BE2C (cell line): ENCODE measurements at regions not wholly inside any gene's neighbourhood (a gene's known extent, or its start where the extent isn't known, plus 50 kb on each side); places are given as distances from the start of the nearest gene placed in this dataset.

Source experiments
- DNase-seq: peaks from one replicate; pipeline ENCODE4 v3.0.0-alpha.2; 2020
- H3K27me3 ChIP-seq: fragments of 250-450 bp; sonication (Bioruptor Pico); 2 replicates; pipeline ENCODE4 v1.5.1; 2020; ENCODE audit warnings: mild to moderate bottlenecking
- H3K36me3 ChIP-seq: fragments of 250-450 bp; sonication (Bioruptor Pico); 2 replicates; pipeline ENCODE4 v1.5.1; 2020; ENCODE audit warnings: mild to moderate bottlenecking
- H3K4me1 ChIP-seq: fragments of 250-450 bp; sonication (Bioruptor Pico); 2 replicates; pipeline ENCODE4 v1.5.1; 2020
- H3K4me3 ChIP-seq: 2 replicates; pipeline ENCODE4 v1.5.1; 2011; ENCODE audit warnings: low read depth, low read length
- H3K9me3 ChIP-seq: fragments of 250-450 bp; sonication (Bioruptor Pico); 2 replicates; pipeline ENCODE4 v1.5.1; 2020
- TF ChIP-seq, protein P1 (sequence below): IDR thresholded peaks from 2 replicates; pipeline ENCODE4 v1.5.1; 2012; ENCODE audit warnings: mild to moderate bottlenecking, low read depth, low read length

DNA sequence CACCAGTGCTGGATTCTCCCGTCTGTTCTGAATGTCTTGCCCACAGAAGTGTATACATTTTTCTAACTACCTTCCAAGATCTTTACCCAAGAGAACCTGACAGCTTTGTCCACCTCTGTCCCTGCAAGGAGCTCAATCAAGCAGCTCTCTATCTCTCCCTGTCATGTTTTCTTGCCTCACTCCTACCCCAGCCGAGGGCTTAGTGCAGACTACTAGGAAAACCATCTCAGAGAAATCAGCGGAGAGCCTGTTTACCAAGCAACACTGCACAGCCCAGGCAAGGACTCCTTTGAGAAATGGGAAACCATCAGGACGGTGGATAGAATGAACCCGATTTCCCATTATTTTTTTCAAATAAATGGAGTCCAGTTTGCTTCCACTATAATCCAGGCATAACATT, 250.7 kb upstream of the JARID2 start:
- Histone ChIP-seq H3K4me3 (no peak overlapping the region), H3K36me3 (no peaks in the 10 kb centered on the region), H3K4me1 (no peaks in the 10 kb centered on the region), H3K9me3 (no peaks in the 10 kb centered on the region), H3K27me3 (no peaks in the 10 kb centered on the region)
- TF ChIP-seq, protein P1, sequence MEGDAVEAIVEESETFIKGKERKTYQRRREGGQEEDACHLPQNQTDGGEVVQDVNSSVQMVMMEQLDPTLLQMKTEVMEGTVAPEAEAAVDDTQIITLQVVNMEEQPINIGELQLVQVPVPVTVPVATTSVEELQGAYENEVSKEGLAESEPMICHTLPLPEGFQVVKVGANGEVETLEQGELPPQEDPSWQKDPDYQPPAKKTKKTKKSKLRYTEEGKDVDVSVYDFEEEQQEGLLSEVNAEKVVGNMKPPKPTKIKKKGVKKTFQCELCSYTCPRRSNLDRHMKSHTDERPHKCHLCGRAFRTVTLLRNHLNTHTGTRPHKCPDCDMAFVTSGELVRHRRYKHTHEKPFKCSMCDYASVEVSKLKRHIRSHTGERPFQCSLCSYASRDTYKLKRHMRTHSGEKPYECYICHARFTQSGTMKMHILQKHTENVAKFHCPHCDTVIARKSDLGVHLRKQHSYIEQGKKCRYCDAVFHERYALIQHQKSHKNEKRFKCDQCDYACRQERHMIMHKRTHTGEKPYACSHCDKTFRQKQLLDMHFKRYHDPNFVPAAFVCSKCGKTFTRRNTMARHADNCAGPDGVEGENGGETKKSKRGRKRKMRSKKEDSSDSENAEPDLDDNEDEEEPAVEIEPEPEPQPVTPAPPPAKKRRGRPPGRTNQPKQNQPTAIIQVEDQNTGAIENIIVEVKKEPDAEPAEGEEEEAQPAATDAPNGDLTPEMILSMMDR, result no peak
- DNase-seq, result no peak

DNA sequence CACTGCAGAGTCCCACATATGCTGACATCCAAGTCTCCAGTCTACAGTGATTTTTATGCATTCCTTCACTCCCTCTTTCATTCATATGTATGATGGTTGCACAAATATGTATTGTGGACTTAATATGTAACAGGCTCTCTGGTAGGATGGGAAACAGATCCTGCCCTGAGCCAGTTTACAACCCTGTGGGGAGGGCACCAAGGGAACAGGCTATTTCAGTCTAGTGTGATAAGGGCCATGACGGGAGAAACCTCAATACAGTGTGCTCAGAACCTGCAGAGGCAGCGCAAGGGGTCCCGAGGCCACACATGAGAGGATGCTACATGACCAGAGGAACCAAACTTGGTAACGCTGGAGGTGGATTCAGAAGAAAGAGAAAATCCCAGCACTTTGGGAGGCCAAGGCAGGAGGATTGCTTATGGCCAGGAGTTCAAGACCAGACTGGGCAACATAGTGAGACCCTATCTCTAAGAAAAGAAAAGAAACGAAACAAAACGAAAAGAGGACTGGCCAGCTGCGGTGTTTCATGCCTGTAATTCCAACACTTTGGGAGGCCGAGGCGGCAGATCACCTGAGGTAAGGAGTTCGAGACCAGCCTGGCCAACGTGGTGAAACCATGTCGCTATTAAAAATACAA, 249.8 kb upstream of the JARID2 start:
- no peaks in the 10 kb centered on the region for H3K4me1 ChIP-seq

DNA sequence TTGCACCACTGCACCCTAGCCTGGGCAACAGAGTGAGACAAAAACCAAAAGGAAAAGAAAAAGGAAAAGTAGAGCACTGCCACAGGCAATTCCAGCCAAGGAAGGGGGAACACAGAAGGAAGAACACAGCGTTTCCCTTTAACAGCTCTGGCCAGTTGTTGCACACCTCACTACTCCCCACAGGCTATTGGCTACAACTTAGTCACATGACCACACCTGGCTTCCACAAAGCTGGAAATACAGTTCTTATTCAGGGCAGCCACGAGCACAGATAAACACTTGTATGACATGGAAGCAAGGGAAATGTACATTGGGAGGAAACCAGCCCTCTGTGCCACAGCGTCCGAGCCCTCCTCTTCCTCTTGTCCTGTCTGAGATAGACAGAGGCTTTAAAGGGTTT, 249.0 kb upstream of the JARID2 start:
- Histone ChIP-seq H3K9me3 (no peaks in the 10 kb centered on the region), H3K27me3 (no peaks in the 10 kb centered on the region), H3K4me3 (no peak overlapping the region), H3K36me3 (no peaks in the 10 kb centered on the region), H3K4me1 (no peaks in the 10 kb centered on the region)
- TF ChIP-seq, protein P1, result no peak
- no peak for DNase-seq

More for the DNA sequence above, 249.8 kb upstream of the JARID2 start:
- Histone ChIP-seq H3K9me3 (no peaks in the 10 kb centered on the region), H3K4me3 (no peak overlapping the region), H3K27me3 (no peaks in the 10 kb centered on the region), H3K36me3 (no peaks in the 10 kb centered on the region)
- TF ChIP-seq, protein P1, result no peak
- no peak for DNase-seq

DNA sequence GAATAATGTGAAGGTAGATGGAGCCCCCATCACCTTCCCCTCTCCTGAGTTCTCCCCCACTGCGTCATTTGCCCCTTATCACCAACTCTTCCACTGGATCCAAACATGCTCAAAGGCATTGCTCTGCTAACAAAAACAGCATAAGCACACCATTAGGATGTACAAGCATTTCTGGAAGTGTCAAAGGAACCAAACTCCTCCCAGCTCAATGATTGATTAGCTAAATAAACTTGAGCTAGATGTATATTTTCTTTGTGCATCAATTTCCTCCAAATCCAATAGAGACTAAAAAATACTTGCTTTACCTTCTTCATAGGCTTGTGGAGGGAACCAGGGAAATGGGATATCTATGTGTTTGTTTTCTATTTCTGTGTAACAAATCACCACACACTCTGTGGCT, 248.4 kb upstream of the JARID2 start:
- H3K4me1 ChIP-seq, result no peaks in the 10 kb centered on the region
- TF ChIP-seq, protein P1, result no peak
- H3K4me3 ChIP-seq, result no peak overlapping the region
- no peak for DNase-seq
- no peaks in the 10 kb centered on the region for H3K36me3 ChIP-seq
- no peaks in the 10 kb centered on the region for H3K9me3 ChIP-seq
- H3K27me3 ChIP-seq, result no peaks in the 10 kb centered on the region

DNA sequence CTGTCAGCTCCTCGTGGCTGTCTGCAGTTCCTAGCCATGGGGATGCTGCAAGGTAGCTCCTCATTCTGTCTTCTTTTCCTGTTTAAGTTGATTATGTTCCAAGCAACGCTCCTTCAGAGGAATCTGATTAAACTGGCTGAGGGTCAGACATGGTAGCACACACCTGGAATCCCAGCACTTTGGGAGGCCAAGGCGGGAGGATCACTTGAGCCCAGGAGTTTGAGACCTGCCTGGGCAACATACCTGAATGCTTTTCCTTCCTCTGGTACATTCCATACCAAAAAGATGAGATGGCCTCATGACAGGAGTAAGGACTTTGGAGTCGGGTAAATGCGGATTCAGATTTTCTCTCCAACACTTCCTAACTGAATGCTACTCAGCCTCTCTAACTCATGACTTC, 246.8 kb upstream of the JARID2 start:
- Histone ChIP-seq H3K27me3 (no peaks in the 10 kb centered on the region), H3K4me1 (no peaks in the 10 kb centered on the region), H3K4me3 (no peak overlapping the region), H3K36me3 (no peaks in the 10 kb centered on the region), H3K9me3 (no peaks in the 10 kb centered on the region)
- no peak for DNase-seq
- TF ChIP-seq, protein P1, result no peak

DNA sequence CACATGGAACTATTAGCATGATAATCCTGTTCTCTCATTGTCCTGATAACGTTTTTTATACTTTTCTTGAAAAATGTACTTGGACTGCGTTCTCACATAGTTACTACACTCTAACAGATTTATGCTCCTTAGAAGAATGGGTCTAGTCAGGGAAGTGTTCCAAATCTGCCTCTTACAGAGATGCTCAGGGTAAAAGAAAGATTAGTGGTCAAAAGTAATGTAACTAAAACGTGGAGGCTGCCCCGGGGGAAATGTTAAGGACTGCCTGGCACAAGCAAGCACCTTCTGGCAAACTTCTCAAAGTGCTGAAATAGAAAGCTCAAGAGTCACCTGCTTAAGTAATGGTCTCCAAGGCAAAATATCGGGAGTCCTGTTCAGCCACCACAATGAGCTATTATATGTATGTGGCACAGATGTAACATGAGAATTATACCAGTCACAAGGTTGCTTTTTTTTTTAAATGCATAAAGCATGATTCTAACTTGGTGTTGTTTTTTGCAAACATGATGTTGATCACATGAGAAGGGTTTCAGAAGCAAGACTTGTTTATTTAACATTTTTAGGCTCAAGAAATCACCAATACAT, 244.5 kb upstream of the JARID2 start:
- Histone ChIP-seq H3K4me3 (no peak overlapping the region), H3K36me3 (no peaks in the 10 kb centered on the region), H3K27me3 (no peaks in the 10 kb centered on the region), H3K4me1 (no peaks in the 10 kb centered on the region), H3K9me3 (no peaks in the 10 kb centered on the region)
- TF ChIP-seq, protein P1, result no peak
- no peak for DNase-seq
